HEK293 (cell line): ENCODE measurements at regions not wholly inside any gene's neighbourhood (a gene's known extent, or its start where the extent isn't known, plus 50 kb on each side); places are given as distances from the start of the nearest gene placed in this dataset.

Experiments
- CTCF ChIA-PET: fragments of 350-600 bp; formaldehyde crosslinking; extraction: SDS; loops from one replicate; lab custom pipeline; 2021; ENCODE audit warnings: antibody characterized with exemption; lab: Yijun Ruan, JAX
- POLR2A ChIA-PET: fragments of 300-600 bp; formaldehyde crosslinking; extraction: SDS; loops from one replicate; lab custom pipeline; 2020; ENCODE audit warnings: antibody characterized with exemption, inconsistent platforms; lab: Yijun Ruan, JAX
- H3K27ac ChIP-seq: fragments of 200-500 bp; sonication (Bioruptor generic); 2 replicates; pipeline ENCODE4 v1.5.1; 2014; ENCODE audit warnings: low read depth, low read length, control low read depth, inconsistent platforms; ENCODE audit errors: extremely low read depth
- H3K36me3 ChIP-seq, 2 experiments: fragments of 200-500 bp in 1 of 2; sonication (Bioruptor generic) in 1 of 2; 1 replicate in 1 of 2; 2 replicates in 1 of 2; pipeline ENCODE4 v1.5.1; 2014 to 2017; ENCODE audit warnings: inconsistent platforms in 2 of 2, low read length in 2 of 2; ENCODE audit not compliant: control insufficient read depth in 2 of 2, insufficient read depth in 1 of 2
- H3K4me1 ChIP-seq: fragments of 200-500 bp; sonication (Bioruptor generic); 2 replicates; pipeline ENCODE4 v1.5.1; 2014; ENCODE audit warnings: mild to moderate bottlenecking, low read length, inconsistent platforms; ENCODE audit not compliant: control insufficient read depth, insufficient read depth
- H3K4me3 ChIP-seq: 2 replicates; pipeline ENCODE4 v1.5.1; 2011; ENCODE audit warnings: low read depth, mild to moderate bottlenecking, control low read depth, low read length, moderate library complexity
- H3K9me3 ChIP-seq: fragments of 200-500 bp; sonication (Bioruptor generic); 2 replicates; pipeline ENCODE4 v1.5.1; 2014; ENCODE audit warnings: low read depth, low read length, inconsistent platforms; ENCODE audit not compliant: control insufficient read depth, insufficient read depth
- HOXD13 ChIP-seq: sonication (generic); formaldehyde crosslinking; IDR thresholded peaks from 2 replicates; pipeline ENCODE4 v1.8.0; 2022; ENCODE audit warnings: missing genetic modification reagents, borderline replicate concordance
- PATZ1 ChIP-seq: fragments of 450-650 bp; formaldehyde crosslinking; IDR thresholded peaks from 2 replicates; pipeline ENCODE4 v1.5.1; 2016; ENCODE audit warnings: missing biosample characterization, missing genetic modification characterization
- PRDM1 ChIP-seq: fragments of 450-650 bp; formaldehyde crosslinking; IDR thresholded peaks from 2 replicates; pipeline ENCODE4; 2016; ENCODE audit warnings: missing biosample characterization, missing genetic modification characterization
- PRDM4 ChIP-seq: fragments of 450-650 bp; formaldehyde crosslinking; IDR thresholded peaks from 2 replicates; pipeline ENCODE4 v1.5.1; 2017; ENCODE audit warnings: missing biosample characterization, missing genetic modification characterization
- ZBTB8A ChIP-seq: fragments of 450-650 bp; formaldehyde crosslinking; IDR thresholded peaks from 2 replicates; pipeline ENCODE4 v1.5.1; 2016; ENCODE audit warnings: missing biosample characterization, missing genetic modification characterization
- ZFP69B ChIP-seq: fragments of 450-650 bp; formaldehyde crosslinking; IDR thresholded peaks from 2 replicates; pipeline ENCODE4 v1.5.1; 2016; ENCODE audit warnings: missing biosample characterization, missing genetic modification characterization
- ZNF114 ChIP-seq: fragments of 450-650 bp; formaldehyde crosslinking; IDR thresholded peaks from 2 replicates; pipeline ENCODE4 v1.5.0; 2017; ENCODE audit warnings: missing biosample characterization, missing genetic modification characterization
- ZNF155 ChIP-seq: fragments of 450-650 bp; formaldehyde crosslinking; IDR thresholded peaks from 2 replicates; pipeline ENCODE4 v1.5.1; 2016; ENCODE audit warnings: missing biosample characterization, missing genetic modification characterization
- ZNF202 ChIP-seq: fragments of 450-650 bp; formaldehyde crosslinking; IDR thresholded peaks from 2 replicates; pipeline ENCODE4 v1.5.1; 2016; ENCODE audit warnings: missing biosample characterization, missing genetic modification characterization, borderline replicate concordance
- ZNF239 ChIP-seq: fragments of 450-650 bp; formaldehyde crosslinking; IDR thresholded peaks from 2 replicates; pipeline ENCODE4 v1.5.1; 2016; ENCODE audit warnings: missing biosample characterization, missing genetic modification characterization
- ZNF394 ChIP-seq: fragments of 450-650 bp; formaldehyde crosslinking; IDR thresholded peaks from 2 replicates; pipeline ENCODE4 v1.5.1; 2016; ENCODE audit warnings: missing biosample characterization, missing genetic modification characterization, mild to moderate bottlenecking, moderate library complexity, borderline replicate concordance
- ZNF48 ChIP-seq: fragments of 450-650 bp; formaldehyde crosslinking; IDR thresholded peaks from 2 replicates; pipeline ENCODE4 v1.5.1; 2016; ENCODE audit warnings: missing biosample characterization, missing genetic modification characterization
- ZNF530 ChIP-seq: fragments of 450-650 bp; formaldehyde crosslinking; IDR thresholded peaks from 2 replicates; pipeline ENCODE4 v1.5.1; 2016; ENCODE audit warnings: low read depth, missing biosample characterization, missing genetic modification characterization
- ZNF658 ChIP-seq: fragments of 450-650 bp; formaldehyde crosslinking; IDR thresholded peaks from 2 replicates; pipeline ENCODE4; 2016; ENCODE audit warnings: missing biosample characterization, missing genetic modification characterization
- ZSCAN23 ChIP-seq: fragments of 450-650 bp; formaldehyde crosslinking; IDR thresholded peaks from 2 replicates; pipeline ENCODE4 v1.5.1; 2016; ENCODE audit warnings: missing biosample characterization, missing genetic modification characterization
- TF ChIP-seq, protein P1 (sequence below): fragments of 450-650 bp; formaldehyde crosslinking; IDR thresholded peaks from 2 replicates; pipeline ENCODE4; 2016; ENCODE audit warnings: missing biosample characterization, missing genetic modification characterization
- TF ChIP-seq, protein P2 (sequence below): fragments of 450-650 bp; formaldehyde crosslinking; IDR thresholded peaks from 2 replicates; pipeline ENCODE4 v1.5.1; 2016; ENCODE audit warnings: missing biosample characterization, missing genetic modification characterization
- TF ChIP-seq, protein P3 (sequence below): fragments of 450-650 bp; formaldehyde crosslinking; IDR thresholded peaks from 2 replicates; pipeline ENCODE4 v1.5.1; 2016; ENCODE audit warnings: missing biosample characterization, missing genetic modification characterization
- TF ChIP-seq, protein P4 (sequence below): fragments of 450-650 bp; formaldehyde crosslinking; IDR thresholded peaks from 2 replicates; pipeline ENCODE4 v1.5.1; 2016; ENCODE audit warnings: missing biosample characterization, missing genetic modification characterization
- TF ChIP-seq, protein P5 (sequence below): fragments of 450-650 bp; formaldehyde crosslinking; optimal IDR thresholded peaks from 2 replicates; pipeline ENCODE3; 2016; ENCODE audit warnings: missing biosample characterization, mild to moderate bottlenecking, missing genetic modification characterization

DNA sequence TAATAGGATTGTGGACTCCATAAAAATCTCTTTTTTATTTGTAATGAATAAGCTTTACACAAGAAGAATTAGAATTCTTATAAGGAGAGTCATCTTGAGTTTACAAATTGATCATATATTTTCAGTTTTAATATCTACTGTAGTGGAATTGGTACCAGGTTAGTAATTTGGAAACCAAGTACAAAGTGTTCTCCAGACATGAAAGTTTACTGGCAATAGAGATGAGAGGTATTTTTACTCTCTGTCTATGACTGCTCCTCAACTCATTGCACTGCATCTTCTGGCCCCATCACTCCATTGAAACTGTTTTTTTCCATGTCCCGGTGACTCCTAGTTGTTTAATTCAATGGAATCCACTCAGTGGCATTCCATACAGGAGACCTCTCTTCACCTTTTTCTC lies 164.5 kb upstream of the SMIM30 start:
- POLR2A ChIA-PET = no interaction called here
- no peaks in the 10 kb centered on the region for H3K4me1 ChIP-seq
- no peaks in the 10 kb centered on the region for H3K9me3 ChIP-seq
- H3K36me3 ChIP-seq = no peaks in the 10 kb centered on the region
- no peak overlapping the region for H3K27ac ChIP-seq
- TF ChIP-seq PRDM4 (tag by site-specific recombination) (no peak), ZNF239 (tag by site-specific recombination) (no peak), ZNF202 (tag by site-specific recombination) (no peak), ZNF530 (no peak), ZBTB8A (tag by site-specific recombination) (no peak), HOXD13 (CRISPR knock-in tag) (no peak), ZNF658 (no peak), ZNF114 (tag by site-specific recombination) (no peak), ZNF394 (tag by site-specific recombination) (no peak), ZNF48 (tag by site-specific recombination) (no peak), PATZ1 (tag by site-specific recombination) (no peak), PRDM1 (no peak), ZNF155 (tag by site-specific recombination) (no peak), ZSCAN23 (no peak), ZFP69B (no peak)
- TF ChIP-seq, protein P1, sequence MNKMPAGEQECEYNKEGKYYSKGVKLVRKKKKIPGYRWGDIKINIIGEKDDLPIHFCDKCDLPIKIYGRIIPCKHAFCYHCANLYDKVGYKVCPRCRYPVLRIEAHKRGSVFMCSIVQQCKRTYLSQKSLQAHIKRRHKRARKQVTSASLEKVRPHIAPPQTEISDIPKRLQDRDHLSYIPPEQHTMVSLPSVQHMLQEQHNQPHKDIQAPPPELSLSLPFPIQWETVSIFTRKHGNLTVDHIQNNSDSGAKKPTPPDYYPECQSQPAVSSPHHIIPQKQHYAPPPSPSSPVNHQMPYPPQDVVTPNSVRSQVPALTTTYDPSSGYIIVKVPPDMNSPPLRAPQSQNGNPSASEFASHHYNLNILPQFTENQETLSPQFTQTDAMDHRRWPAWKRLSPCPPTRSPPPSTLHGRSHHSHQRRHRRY (tag by site-specific recombination) = no peak
- TF ChIP-seq, protein P2, sequence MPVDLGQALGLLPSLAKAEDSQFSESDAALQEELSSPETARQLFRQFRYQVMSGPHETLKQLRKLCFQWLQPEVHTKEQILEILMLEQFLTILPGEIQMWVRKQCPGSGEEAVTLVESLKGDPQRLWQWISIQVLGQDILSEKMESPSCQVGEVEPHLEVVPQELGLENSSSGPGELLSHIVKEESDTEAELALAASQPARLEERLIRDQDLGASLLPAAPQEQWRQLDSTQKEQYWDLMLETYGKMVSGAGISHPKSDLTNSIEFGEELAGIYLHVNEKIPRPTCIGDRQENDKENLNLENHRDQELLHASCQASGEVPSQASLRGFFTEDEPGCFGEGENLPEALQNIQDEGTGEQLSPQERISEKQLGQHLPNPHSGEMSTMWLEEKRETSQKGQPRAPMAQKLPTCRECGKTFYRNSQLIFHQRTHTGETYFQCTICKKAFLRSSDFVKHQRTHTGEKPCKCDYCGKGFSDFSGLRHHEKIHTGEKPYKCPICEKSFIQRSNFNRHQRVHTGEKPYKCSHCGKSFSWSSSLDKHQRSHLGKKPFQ = no peak
- TF ChIP-seq, protein P3, sequence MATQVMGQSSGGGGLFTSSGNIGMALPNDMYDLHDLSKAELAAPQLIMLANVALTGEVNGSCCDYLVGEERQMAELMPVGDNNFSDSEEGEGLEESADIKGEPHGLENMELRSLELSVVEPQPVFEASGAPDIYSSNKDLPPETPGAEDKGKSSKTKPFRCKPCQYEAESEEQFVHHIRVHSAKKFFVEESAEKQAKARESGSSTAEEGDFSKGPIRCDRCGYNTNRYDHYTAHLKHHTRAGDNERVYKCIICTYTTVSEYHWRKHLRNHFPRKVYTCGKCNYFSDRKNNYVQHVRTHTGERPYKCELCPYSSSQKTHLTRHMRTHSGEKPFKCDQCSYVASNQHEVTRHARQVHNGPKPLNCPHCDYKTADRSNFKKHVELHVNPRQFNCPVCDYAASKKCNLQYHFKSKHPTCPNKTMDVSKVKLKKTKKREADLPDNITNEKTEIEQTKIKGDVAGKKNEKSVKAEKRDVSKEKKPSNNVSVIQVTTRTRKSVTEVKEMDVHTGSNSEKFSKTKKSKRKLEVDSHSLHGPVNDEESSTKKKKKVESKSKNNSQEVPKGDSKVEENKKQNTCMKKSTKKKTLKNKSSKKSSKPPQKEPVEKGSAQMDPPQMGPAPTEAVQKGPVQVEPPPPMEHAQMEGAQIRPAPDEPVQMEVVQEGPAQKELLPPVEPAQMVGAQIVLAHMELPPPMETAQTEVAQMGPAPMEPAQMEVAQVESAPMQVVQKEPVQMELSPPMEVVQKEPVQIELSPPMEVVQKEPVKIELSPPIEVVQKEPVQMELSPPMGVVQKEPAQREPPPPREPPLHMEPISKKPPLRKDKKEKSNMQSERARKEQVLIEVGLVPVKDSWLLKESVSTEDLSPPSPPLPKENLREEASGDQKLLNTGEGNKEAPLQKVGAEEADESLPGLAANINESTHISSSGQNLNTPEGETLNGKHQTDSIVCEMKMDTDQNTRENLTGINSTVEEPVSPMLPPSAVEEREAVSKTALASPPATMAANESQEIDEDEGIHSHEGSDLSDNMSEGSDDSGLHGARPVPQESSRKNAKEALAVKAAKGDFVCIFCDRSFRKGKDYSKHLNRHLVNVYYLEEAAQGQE (tag by site-specific recombination) = no peak
- TF ChIP-seq, protein P4, sequence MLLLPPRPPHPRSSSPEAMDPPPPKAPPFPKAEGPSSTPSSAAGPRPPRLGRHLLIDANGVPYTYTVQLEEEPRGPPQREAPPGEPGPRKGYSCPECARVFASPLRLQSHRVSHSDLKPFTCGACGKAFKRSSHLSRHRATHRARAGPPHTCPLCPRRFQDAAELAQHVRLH (tag by site-specific recombination) = no peak
- TF ChIP-seq, protein P5, sequence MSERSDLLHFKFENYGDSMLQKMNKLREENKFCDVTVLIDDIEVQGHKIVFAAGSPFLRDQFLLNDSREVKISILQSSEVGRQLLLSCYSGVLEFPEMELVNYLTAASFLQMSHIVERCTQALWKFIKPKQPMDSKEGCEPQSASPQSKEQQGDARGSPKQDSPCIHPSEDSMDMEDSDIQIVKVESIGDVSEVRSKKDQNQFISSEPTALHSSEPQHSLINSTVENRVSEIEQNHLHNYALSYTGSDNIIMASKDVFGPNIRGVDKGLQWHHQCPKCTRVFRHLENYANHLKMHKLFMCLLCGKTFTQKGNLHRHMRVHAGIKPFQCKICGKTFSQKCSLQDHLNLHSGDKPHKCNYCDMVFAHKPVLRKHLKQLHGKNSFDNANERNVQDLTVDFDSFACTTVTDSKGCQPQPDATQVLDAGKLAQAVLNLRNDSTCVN (tag by site-specific recombination) = no peak
- CTCF ChIA-PET = interaction anchor here (0.5 kb wide), 1 partner anchor 122 kb away, joined by 4 read pairs; no protein-coding TSS in a partner anchor
- no peak overlapping the region for H3K4me3 ChIP-seq
